Daoy (cell line): ENCODE measurements at regions not wholly inside any gene's neighbourhood (a gene's known extent, or its start where the extent isn't known, plus 50 kb on each side); places are given as distances from the start of the nearest gene placed in this dataset.

Experiments used
- DNase-seq: peaks from one replicate; pipeline ENCODE4 v3.0.0-alpha.2; 2015; ENCODE audit warnings: low read depth

DNA sequence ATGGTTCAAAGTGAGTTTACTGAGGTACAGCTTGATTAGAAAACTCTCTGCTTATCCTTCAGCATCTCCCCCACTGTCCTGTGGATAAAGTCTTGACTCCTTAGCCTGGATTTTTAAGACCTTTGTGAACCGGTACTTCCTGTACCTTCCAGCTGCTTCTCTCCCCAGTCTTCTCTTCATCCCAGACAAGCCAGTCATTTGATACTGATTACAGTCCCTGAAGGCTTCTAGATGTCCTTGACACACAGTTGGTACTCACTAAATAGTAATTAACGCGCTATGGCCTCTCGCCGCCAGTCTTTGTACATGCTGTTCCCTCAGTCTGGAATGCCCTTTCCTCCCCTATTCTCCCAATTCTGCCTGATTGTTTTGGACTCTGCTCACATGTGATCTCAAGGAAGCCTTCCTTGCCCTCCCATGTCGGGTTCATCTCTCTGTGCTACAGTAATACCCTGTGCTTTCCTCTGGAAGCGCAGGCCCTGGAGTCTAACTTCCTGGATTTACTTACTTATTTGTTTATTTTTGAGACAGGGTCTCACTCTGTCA is 50.6 kb upstream of the PTGR2 start:
- no peak for DNase-seq

DNA sequence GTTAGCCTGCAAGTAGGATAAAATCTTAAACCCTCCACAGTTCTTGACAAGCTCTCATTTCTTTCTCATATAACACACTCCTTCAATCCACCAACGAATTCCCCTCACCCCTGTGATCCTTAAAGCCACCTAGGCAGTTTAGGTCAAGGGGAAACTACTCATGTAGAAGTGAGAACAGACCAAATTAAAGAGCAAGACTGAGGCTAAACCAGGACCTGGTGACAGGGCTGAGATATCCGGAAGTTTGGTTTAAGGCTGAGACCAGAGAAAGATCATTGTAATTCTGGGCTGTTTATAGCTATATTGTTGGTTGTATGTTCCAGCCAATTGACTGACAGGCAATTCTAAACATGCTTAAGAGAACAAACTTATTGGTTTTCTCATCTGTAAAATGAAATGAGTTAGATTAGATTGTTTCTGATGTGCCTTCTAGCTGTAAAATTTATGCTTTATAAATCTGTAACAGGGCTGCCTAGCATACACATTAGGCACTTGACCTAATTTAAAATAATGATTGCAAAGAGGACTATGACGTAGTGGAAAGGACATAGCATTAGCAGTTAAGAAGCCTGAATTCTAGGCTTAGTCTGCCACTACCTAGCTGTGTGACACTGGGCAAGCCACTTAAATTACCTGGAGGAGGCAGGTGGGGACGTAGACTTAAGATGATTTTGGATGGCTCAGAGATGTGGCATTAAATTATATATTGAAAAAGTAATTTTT is 53.9 kb upstream of the PTGR2 start:
- DNase-seq = no peak

DNA sequence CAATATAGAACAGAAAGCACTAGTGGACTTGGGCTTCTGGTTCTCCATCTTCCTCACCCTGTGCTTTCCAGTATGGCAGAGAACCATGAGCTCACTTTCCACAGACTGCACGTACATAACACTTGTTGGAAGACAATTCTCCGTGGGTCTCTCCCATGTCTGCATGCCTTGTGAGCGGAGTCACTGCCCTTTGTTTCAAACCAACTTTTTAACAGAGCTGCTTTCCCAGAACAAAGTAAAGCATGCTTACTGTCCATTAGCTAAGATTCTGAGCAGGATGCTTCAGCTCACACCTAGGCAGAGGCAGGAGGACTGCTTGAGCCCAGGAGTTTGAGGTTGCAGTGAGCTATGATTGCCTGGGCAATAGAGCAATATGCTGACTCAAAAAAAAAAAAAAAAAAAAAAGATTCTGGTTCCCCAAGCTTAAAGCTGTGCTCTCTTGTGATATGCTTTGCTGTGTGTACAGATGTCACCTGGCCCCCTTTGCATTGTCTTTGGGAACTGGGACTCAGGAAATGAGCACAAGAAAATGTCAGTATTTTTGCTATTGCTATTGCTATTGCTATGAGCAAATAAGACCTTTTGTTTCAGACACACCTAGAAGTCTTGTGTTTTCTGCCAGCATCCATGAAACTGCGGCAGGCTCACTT is 54.6 kb upstream of the PTGR2 start:
- DNase-seq = no peak

DNA sequence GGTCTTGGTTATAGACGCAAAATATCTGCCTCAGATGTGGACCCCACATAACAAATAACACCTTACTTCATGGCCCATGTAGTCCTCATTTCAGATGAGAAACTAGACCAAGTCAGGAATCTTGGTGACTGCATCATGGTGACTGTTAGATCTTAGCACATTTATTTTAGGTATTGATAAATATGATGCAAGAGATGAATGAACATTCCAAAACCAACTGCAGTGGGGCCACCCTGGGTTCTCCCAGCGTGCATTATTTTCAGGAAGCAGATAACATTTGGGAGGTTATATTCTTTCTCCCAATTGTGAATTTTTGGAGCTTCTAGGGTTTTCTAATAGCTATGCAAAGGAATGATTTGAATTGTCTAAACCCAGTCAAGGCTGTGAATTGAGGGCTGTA is 55.2 kb upstream of the PTGR2 start:
- no peak for DNase-seq

DNA sequence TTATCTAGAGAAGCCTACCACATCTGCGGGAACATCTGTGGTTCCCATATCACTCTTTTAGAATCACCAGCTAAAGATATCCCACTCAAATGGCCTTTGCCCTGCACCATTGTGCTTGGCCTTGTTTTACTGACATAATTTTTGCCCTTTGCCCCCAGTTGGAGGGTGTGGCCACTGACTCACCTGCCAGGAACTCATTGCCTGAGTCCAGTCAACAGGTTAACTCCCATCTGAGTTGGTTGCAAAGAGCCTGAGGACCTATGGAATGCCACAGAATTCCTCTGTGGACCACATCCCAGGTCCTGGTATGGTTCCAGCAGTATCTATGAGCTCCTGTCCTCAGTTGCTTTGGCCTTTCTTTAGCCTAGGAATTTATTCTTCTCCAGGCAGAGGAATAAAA is 55.7 kb upstream of the PTGR2 start:
- peak; percentile 77 for DNase-seq

DNA sequence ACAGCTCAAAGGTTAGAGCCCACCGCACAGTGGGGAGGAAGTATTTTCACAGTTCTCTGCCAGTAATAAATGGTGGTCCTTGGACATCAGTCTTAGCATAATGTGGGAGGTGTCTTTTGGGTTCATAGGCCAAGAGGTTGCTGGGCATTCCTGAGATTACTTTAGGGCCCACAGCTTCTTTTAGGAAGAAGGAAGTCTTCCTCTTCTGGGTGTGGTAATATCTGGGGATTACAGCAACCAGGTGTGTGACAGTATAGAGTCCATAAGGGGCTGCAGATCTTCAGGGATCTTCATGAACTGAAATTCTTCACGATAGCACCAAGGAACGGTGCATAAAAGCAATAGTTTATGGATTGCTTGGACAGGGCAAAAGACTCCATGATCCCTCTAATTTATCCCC is 56.2 kb upstream of the PTGR2 start:
- DNase-seq = no peak

DNA sequence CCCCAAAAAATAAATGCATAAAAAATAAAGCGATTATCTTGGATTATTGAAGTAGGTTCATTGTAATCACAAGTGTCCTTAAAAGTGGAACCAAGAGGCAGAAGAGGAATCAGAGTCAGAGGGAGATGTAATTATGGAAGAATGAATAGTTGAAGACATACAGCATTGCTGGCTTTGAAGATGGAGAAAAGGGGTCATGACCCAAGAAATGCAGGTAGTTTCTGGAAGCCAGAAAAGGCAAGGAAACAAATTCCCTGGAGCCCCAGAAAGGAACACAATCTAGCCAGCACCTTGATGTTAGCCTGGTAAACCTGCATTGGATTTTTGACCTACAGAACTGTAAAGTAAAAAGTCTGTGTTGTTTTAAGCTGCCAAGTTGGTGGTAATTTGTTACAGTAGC is 57.5 kb upstream of the PTGR2 start:
- DNase-seq = no peak

DNA sequence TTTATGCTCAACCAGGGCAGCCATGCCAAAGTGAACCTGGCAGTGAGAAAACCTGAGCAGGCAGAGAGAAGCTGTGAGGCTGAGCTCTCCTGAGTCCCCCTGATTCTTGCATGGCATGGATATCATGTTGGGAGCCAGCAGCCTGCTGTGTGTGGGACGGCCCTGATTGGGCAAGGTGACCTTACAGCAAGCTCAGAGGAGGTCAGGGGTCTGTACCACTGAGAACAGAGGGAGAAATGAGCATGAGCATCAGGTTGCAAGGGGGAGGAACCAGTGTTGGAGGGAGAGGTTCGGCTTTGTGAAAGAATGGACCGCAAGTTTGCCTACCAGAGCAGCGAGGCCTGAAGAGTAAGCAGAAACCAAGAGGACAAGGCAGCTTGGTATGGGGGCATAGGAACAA is 59.1 kb upstream of the PTGR2 start:
- DNase-seq = no peak

DNA sequence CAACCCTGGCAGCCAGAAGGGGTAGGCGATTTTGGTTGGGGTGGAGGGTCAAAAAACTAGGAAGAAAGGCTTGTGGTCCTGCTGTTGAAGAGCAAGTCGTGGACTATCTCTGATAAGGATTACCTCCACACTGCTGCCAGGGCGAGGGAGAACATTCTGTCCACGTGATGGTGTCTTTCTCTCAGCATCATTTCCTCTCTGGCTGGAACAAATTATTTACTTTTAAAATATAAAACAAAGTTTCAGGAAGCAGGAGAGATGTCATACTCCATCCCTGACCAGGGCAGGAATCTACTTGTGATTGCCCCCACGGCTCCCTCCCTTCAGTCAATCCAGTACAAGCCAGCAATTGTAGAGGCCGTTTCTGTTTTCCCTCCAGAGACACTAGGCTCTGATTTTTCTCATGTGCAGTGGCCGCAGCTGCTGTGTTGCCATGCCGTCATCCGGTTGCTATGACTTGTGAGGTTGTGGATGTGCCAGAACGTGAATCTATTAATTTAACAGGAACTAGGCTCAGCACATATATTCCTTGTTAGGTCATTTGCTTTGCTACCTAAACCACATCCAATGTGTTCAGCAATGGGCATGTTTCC is 61.5 kb upstream of the PTGR2 start:
- DNase-seq = peak; percentile 93

DNA sequence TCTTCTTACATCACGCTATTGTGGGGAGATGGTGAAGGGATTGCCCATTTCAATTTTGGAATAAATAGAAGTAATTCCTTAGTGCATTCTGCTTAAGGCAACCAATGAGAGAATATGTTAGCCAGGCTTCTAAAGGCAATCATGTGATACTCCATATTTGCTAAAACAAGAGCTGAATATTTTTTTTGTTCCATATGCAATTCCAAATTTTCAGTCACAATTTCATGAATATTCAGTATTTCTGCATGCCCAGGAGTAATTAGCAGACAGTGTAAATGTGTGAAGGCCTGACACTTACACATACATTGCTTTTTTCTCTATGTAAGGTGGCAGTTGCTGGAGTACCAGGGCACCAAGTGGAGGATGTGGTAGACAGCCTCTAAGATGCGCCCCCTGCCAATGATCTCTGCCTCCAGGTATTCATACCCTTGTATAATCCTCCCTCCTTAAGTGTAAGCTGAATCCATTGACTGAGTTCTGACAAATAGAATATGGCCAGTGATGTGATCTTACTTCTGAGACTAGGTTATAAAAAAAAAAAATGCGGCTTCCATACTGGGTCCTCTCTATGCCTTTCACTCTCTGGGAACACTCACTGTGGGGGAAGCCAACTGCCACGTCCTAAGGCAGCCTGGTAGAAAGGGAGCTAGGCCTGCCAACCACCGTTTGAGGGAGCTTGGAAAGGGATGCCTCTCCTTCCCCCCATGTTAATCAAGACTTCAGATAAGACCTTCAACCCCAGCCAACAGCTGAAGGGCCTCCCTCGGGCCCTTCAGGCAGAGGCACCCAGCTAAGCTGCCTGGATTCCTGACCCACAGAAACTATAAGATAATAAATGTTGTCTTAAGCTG is 62.7 kb upstream of the PTGR2 start:
- DNase-seq = no peak

DNA sequence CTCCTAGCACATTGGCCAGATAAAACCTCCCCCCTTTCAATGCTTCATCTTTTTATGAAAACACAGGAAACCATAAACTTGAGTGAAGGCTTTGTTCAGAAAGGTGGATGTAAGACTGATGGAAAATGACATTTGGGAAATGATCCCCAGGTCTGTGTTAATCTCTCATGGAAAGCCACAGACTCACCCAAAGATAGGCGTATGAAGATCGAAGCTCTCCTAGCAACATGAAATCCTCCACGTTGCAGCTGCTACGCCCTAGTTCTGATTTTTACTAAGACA is 63.4 kb upstream of the PTGR2 start:
- no peak for DNase-seq

DNA sequence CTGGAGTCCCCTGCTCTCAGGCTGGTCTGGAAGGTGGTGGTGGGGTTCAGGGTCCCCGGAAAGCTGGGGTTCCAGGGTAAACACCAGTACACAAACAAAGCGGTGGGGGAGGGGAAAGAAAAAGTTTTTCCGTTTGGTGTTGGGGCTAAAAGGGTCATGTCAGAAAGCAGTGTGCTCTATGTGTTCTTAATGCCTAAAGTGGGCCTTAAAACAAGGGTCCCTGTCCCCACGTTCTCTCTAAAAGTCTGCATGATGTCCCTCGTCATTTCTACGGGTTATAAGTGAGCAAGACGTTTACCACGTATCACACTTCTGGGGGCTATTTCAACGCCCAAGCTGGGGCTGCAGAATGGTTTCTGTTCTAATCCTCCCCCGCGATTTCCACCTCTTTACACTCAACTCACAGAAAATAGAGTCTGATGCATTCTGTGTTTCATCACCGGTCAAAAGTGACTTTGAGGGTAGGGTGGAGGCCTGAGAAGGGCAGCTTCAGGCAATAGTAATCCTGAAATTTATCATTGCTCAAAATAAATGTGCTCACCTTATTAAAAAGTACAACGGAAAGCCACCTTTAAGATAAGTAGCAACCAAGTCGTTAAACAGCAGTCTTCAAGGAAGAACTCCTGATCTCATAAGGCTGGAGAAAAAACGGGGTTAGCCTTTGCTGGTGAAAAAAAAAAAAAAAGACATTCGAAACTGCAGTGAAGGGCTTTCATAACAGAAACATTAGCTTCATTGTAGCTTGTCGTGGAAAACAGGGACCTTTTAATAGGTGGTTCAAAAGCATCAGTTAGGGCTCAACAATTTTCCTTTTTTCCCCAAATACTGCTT is 63.9 kb upstream of the PTGR2 start:
- peak; percentile 43 for DNase-seq

DNA sequence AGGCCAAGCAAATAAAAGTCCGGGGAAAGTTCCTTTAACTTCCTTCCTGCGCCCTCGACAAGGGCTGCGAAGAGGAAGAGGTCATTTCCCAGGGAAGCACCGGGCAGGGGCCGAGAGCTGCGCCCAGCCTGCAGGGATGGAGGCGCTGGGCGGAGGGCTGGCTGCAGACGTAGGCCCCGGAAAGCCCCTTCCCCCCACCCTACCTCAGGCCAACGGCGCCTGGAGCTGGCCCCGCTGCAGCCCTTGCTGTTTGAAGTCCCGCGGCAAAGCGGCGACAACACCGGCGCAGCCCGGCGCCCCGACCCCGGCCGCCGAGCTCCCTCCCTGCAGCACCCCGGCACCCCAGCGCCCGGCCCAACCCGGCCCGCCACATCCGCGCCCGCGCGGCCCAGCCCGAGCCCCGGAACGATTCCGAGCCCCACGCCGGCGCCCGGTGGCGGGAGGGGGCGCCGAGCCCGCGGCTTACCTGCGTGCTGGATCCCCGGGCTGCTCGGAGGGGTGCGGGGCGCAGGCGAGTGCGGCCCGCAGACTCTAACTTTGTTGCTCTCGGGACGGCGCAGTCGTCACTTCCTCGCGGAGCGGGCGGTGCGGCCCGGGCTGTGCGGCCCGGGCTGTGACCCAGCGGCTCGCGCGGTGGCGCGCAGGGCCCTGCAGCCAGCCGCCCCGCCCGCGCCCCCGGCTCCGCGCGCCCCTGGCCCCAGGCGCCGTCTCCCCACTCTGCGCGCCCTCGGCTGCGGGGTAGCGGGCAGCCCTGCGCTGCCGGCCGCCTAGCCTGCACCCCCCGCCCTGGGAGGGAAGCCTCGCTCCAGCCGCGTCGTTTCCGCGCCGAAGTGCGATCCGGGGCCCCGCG is 64.8 kb upstream of the PTGR2 start:
- DNase-seq = peak; percentile 56

DNA sequence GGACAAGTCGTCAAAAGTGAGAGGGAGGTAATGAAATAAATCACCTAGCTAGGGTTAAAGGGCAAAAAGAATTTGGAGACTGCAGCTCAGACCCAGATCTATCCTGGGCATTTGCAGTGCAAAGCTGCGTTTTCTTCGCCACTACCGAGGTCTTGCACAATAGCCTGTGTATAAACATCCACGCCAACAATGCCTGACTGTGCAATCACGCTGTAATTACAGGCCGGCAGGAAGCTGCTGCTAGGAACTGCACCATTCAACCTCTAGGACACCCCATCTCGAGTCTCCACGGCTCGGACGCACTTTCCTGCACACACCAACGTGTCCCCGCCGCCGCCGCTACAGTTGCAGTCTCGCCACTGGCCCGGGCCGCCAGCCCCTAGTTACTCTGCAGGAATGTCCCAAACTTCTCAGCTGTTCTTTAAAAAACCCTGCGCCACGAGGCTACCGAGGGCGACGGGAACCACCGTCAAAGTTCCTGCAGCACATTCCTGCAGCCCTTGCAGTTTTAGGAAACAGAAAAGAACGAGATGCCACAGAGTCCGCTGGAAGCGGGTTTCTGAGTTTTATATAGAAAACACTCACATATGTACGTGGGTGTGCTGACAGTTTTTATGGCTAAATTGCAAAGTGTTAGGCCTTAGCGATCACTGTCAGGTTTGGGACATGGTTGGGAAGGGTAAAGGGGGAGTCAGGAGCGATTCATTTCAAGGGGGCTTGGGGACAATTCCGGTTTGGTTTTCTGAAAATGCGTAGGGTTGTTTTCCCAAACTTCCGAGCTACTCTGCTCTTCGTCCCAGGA is 65.6 kb upstream of the PTGR2 start:
- peak; percentile 87 for DNase-seq

DNA sequence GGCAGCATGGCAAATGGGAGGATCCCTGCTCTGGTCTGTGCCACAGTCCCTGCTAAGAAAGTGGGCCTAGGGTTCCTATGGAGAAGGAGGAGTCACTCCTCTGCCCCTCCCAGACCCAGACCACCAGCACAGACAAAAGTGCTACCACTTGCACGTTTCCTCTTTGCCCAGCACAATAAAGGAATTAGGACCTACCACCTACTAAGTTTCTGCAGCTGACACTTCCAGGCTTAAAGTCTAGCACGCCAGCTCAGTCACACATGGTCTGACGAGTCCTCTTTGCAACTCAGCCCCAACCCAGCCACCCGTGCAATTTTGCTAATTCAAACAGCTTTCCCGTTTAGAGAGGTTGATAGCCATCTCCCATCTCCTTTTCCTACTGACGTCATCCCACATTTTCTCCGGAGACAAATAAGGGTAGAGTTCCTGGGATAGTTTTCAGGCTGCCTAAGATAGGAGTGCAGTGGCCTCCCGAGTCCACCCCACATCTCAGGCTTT is 66.2 kb upstream of the PTGR2 start:
- DNase-seq = peak; percentile 89

DNA sequence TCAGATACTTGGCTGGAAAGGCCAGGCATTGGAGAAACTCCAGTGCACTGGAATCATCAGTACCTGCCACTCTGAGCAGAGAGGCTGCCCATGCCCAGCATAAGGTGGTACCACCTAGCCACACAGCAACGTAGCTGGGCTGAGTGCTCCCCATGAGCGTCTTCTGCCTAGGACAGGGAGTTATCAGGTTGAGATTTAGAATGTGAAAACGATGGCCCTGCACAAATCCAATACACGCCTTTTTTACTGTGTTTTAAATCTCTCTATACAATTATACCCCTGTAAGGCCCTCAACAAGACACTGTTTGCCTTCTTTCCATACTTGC is 66.7 kb upstream of the PTGR2 start:
- no peak for DNase-seq

DNA sequence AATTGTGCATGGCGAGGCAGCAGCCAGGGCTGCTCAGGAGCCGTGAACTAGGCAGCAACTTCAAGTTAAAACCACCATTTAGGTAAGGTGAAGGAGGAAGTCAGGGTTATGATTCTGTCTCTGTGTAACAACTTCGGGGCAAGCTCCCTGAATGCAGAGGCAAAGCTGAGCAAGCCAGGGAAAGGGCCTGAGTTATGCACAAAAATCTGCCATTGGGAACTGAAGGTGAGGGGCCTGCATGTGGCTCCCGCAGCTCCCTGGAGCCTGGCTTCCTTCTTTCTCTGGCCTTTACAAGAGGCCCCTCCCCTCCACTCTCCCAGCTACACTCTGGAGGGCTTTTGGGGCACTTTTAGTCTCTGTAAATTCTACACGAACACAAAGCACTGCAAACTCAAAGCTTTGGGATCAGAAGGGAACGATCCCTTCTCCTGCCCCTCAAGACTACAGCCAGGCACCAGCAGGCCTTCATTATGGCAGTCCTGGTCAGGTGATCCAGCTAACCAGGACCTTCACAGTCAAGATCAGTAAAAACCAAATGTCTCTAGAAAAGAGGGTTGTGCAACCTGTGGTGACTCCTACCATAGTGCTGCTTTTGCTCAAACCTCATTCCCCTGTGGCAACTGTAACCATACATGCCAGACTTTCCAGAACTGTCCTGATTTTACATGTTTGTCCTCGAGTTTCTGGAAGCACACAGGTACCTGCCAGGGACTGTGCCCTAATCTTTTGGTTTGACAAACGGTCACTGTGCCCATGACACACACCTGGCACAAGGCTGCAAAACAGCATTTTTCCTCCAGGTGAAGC is 67.2 kb upstream of the PTGR2 start:
- DNase-seq = no peak

DNA sequence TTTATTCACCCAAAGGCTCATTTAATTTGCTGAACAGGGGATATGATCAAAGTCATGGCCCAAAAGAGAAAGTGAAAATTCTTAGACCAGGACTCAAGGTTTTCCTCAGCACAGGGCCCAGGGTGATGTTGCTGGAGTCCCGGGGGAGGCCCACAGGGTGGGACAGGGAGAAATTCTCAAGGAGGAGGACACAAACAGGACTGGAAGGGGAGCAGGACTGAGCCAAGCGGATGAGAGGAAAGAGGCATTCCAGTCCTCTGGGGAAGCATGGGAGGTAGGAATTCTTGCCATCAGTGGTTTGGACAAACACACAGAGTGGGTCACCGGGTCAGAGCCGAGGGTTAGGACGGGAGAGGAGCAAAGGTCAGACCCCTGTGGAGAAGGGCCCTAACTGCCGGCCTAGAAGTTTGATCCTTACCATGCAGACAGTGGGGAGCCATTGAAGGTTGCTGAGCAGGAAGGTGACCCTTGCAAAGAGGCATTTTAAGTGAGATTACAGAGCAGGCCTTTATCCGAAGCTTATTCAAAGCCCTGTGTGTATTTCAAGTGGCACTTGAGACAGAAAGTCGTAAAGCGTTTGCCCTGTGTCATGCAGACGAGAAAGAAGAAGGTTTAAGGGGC is 68.4 kb upstream of the PTGR2 start:
- no peak for DNase-seq
